ENCODE measurements at regions not wholly inside any gene's neighbourhood (a gene's known extent, or its start where the extent isn't known, plus 50 kb on each side); places are given as distances from the start of the nearest gene placed in this dataset.

DNA sequence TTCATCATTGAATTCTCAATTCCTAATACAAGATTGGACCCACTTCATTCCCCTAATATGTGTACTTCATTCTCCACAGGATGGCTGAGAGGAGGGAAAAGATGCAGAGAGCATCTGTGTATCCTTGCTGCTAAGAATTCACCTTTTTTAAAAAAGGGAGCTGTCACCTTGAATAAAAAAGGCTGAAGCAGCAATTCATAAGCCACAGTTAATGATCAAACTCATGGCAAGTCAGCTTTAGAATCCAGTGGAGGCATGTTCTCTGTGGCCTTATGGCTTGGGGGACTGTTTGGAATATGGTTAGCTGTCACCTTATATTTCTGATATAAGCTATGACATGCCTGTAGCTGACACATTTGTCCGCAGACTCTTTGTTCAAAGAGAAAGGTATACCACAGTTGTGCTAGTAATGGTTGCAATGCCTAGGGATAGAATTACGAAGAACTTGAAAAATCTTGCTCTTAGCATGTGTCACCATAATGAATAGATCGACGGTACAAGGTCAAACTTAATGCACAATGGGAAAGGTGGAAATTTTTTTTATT lies 256.8 kb upstream of the TNC start:
- 90% methylated on average over 4 of the region's 4 CpGs for WGBS
- Histone ChIP-seq H3K27ac (ENCODE audit: low read depth in 1 of 2, low read length in 1 of 2) (no peak overlapping the region), H3K36me3 (ENCODE audit: control insufficient read depth in 2 of 2, insufficient read depth in 2 of 2, low read length in 1 of 2) (no peaks in the 10 kb centered on the region), H3K4me3 (ENCODE audit: low read length in 2 of 2) (no peak overlapping the region), H3K9me3 (ENCODE audit: control insufficient read depth in 2 of 2, insufficient read depth in 1 of 2, low read length in 1 of 2) (no peaks in the 10 kb centered on the region), H3K4me1 (ENCODE audit: control insufficient read depth in 2 of 2, insufficient read depth in 2 of 2, low read length in 2 of 2) (no peaks in the 10 kb centered on the region), H3K27me3 (ENCODE audit: control insufficient read depth in 2 of 2, insufficient read depth in 1 of 2, low read length in 1 of 2) (no peaks in the 10 kb centered on the region)
- DNase-seq (ENCODE audit: low read depth in 6 of 9, low spot score in 9 of 9), result peak in 1 of 9 donors; percentile 3

DNA sequence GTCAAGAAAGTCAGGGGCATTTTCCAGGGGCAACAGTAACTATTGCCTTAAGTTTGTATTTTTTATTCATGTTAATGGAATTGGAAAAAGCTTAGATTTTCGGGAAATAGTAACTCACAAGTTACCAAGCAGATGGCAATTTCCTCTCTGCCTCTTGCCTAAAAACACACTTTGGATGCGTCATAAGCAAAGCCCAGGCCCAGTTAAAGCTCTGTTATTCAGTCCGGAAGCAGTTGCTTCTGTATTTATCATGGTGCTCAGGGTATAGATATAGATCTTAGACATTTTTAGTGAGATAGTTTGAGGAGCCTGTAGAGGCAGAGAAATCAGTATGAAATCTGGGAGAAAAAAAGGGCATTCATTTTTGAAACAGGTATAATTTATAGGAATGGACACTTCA lies 260.3 kb upstream of the TNC start:
- no peak overlapping the region for H3K27ac ChIP-seq (ENCODE audit: low read depth in 1 of 2, low read length in 1 of 2)
- no peak overlapping the region for H3K4me3 ChIP-seq (ENCODE audit: low read length in 2 of 2)
- no peaks in the 10 kb centered on the region for H3K36me3 ChIP-seq (ENCODE audit: control insufficient read depth in 2 of 2, insufficient read depth in 2 of 2, low read length in 1 of 2)
- no peaks in the 10 kb centered on the region for H3K27me3 ChIP-seq (ENCODE audit: control insufficient read depth in 2 of 2, insufficient read depth in 1 of 2, low read length in 1 of 2)
- DNase-seq (ENCODE audit: low read depth in 6 of 9, low spot score in 9 of 9), result no peak
- no peaks in the 10 kb centered on the region for H3K9me3 ChIP-seq (ENCODE audit: control insufficient read depth in 2 of 2, insufficient read depth in 1 of 2, low read length in 1 of 2)
- H3K4me1 ChIP-seq (ENCODE audit: control insufficient read depth in 2 of 2, insufficient read depth in 2 of 2, low read length in 2 of 2), result no peaks in the 10 kb centered on the region
- WGBS, result 98% methylated on average over 3 of the region's 3 CpGs

DNA sequence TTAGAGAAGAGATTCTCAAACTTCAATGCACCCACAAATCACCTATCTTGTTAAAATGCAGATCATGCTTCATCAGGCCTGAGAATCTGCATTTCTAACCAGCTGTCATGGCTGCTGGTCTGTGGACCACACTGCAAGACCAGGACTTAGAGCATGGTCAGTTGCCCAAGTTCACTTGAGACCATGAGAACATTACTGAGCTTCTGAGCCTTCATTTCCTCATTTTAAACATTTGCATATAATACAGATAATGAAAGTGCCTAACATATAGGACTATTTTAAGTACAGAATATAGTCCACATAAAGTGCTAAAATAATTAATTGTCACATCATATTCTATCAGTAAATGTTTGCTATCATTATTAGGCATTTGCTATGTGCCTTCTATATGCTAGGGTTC lies 260.8 kb upstream of the TNC start:
- no peaks in the 10 kb centered on the region for H3K27me3 ChIP-seq (ENCODE audit: control insufficient read depth in 2 of 2, insufficient read depth in 1 of 2, low read length in 1 of 2)
- H3K27ac ChIP-seq (ENCODE audit: low read depth in 1 of 2, low read length in 1 of 2), result no peak overlapping the region
- H3K9me3 ChIP-seq (ENCODE audit: control insufficient read depth in 2 of 2, insufficient read depth in 1 of 2, low read length in 1 of 2), result no peaks in the 10 kb centered on the region
- H3K36me3 ChIP-seq (ENCODE audit: control insufficient read depth in 2 of 2, insufficient read depth in 2 of 2, low read length in 1 of 2), result no peaks in the 10 kb centered on the region
- no peaks in the 10 kb centered on the region for H3K4me1 ChIP-seq (ENCODE audit: control insufficient read depth in 2 of 2, insufficient read depth in 2 of 2, low read length in 2 of 2)
- H3K4me3 ChIP-seq (ENCODE audit: low read length in 2 of 2), result no peak overlapping the region
- no peak for DNase-seq (ENCODE audit: low read depth in 6 of 9, low spot score in 9 of 9)

DNA sequence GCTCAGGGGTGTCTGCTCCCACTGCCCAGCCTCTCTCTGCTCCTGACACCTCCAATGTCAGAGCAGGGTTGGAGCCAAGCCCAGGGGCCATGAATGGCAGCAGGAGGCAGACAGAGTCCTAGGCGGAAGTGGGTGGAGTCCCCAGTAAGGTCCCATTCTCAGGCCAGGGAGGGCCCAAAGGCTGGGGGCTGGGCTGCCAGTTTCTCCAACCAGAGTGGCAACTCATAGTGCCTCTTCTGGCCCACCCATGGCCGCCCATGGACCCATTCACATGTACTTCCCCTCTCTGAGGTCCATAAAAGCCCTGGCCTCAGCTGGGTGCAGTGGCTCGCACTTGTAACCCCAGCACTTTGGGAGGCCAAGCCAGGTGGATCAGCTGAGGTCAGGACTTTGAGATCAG lies 261.8 kb upstream of the TNC start:
- no peaks in the 10 kb centered on the region for H3K36me3 ChIP-seq (ENCODE audit: control insufficient read depth in 2 of 2, insufficient read depth in 2 of 2, low read length in 1 of 2)
- no peaks in the 10 kb centered on the region for H3K9me3 ChIP-seq (ENCODE audit: control insufficient read depth in 2 of 2, insufficient read depth in 1 of 2, low read length in 1 of 2)
- DNase-seq (ENCODE audit: low read depth in 6 of 9, low spot score in 9 of 9), result no peak
- H3K27ac ChIP-seq (ENCODE audit: low read depth in 1 of 2, low read length in 1 of 2), result no peak overlapping the region
- no peak overlapping the region for H3K4me3 ChIP-seq (ENCODE audit: low read length in 2 of 2)
- no peaks in the 10 kb centered on the region for H3K27me3 ChIP-seq (ENCODE audit: control insufficient read depth in 2 of 2, insufficient read depth in 1 of 2, low read length in 1 of 2)
- WGBS, result 87% methylated on average over 3 of the region's 3 CpGs
- H3K4me1 ChIP-seq (ENCODE audit: control insufficient read depth in 2 of 2, insufficient read depth in 2 of 2, low read length in 2 of 2), result no peaks in the 10 kb centered on the region

DNA sequence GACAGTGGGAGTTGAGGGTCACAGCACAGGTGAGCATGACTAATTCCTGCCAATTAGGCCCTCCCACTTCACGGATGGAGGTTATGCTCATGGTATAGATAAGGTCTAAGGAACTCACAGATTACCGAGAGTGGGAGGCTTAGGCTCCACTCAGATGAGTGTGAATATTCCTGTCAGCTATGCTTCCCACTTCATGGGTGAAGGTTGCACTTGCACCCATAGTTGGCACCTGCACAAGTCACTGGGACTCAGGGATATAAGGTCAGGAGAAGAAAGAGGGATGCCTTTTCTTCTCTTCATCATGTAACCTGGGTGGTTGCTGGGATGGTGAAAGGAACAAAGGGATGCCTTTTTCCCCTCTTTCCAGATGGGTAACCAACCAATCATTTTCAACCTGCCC lies 264.9 kb upstream of the TNC start:
- no peaks in the 10 kb centered on the region for H3K36me3 ChIP-seq (ENCODE audit: control insufficient read depth in 2 of 2, insufficient read depth in 2 of 2, low read length in 1 of 2)
- DNase-seq (ENCODE audit: low read depth in 6 of 9, low spot score in 9 of 9), result no peak
- no peaks in the 10 kb centered on the region for H3K27me3 ChIP-seq (ENCODE audit: control insufficient read depth in 2 of 2, insufficient read depth in 1 of 2, low read length in 1 of 2)
- H3K4me3 ChIP-seq (ENCODE audit: low read length in 2 of 2), result no peak overlapping the region
- H3K9me3 ChIP-seq (ENCODE audit: control insufficient read depth in 2 of 2, insufficient read depth in 1 of 2, low read length in 1 of 2), result no peaks in the 10 kb centered on the region
- H3K27ac ChIP-seq (ENCODE audit: low read depth in 1 of 2, low read length in 1 of 2), result no peak overlapping the region
- no peaks in the 10 kb centered on the region for H3K4me1 ChIP-seq (ENCODE audit: control insufficient read depth in 2 of 2, insufficient read depth in 2 of 2, low read length in 2 of 2)
- WGBS, result 93% methylated on average over 2 of the region's 2 CpGs

DNA sequence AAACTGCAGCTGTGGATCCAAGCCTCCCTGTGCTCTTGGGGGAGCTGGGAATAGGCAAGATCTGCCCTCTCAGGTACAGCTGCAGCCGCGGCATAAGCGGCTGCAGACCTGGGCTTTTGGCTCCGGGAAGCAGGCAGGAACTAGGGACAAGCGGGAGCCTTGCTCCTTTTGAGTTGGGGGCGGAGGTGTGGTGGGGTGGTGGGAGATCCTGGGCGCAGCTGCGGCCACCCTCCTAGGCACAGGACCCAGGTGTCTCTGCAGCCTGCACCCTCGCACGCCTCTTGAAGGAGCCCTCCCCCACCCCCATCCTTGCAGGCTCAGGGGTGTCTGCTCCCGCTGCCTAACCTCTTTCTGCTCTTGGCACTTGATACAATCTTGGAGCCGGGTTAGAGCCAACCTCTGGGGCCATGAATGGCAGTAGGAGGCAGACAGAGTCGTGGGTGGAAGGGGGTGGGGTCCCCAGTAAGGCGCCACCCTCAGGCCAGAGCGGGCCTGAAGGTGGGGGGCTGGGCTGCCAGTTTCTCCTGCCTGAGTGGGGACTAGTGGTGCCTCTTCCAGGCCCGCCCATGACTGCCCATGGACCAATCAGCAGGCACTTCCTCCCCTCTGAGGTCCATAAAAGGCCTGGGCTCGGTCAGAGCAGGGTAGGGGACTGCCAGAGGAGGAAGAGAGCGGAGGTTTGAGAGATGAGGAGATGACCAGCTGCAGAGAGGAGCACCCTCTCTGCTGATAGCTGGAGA lies 267.6 kb upstream of the TNC start:
- DNase-seq (ENCODE audit: low read depth in 6 of 9, low spot score in 9 of 9), result no peak
- Histone ChIP-seq H3K27ac (ENCODE audit: low read depth in 1 of 2, low read length in 1 of 2) (no peak overlapping the region), H3K4me1 (ENCODE audit: control insufficient read depth in 2 of 2, insufficient read depth in 2 of 2, low read length in 2 of 2) (no peaks in the 10 kb centered on the region), H3K9me3 (ENCODE audit: control insufficient read depth in 2 of 2, insufficient read depth in 1 of 2, low read length in 1 of 2) (no peaks in the 10 kb centered on the region), H3K4me3 (ENCODE audit: low read length in 2 of 2) (no peak overlapping the region), H3K27me3 (ENCODE audit: control insufficient read depth in 2 of 2, insufficient read depth in 1 of 2, low read length in 1 of 2) (no peaks in the 10 kb centered on the region), H3K36me3 (ENCODE audit: control insufficient read depth in 2 of 2, insufficient read depth in 2 of 2, low read length in 1 of 2) (no peaks in the 10 kb centered on the region)
- WGBS, result 89% methylated on average over 18 of the region's 18 CpGs

DNA sequence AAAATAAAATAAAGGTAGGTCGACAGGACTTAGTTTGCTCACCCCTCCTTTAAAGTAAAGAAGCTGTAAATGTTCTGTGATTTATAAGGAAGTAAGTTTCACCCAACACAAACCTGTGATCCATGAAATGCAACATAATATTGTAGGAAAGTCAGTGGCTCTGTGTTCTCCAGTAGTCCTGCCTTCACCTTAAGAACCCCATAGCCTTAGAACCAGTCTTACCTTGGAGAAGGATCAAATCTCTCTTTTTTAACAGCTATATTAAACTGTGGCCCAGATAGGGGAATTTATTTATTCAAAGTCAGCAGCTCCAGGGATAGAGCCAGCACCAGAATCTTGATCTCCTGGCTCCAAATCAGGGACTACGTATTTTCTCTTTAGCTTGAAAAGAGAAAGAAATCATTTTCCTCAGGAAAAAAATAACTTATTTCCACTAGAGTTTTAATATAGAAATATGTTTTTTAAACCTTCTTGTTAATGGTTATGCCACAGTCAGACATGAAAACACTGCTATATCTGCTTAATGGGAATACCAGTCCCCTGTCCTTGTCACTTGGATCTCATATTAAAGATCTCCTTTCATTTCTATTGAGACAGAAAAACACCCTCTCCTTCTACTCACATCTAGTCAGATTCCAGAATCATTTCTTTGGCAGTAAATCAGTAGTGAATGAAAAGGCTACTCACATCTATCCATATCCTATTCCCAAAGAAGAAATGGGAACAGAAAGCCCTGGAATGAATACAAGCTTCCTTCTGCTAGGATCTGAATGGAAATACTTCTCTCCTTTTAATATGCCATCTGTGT lies 269.2 kb upstream of the TNC start:
- no peak for DNase-seq (ENCODE audit: low read depth in 6 of 9, low spot score in 9 of 9)
- H3K27ac ChIP-seq (ENCODE audit: low read depth in 1 of 2, low read length in 1 of 2), result no peak overlapping the region
- H3K4me1 ChIP-seq (ENCODE audit: control insufficient read depth in 2 of 2, insufficient read depth in 2 of 2, low read length in 2 of 2), result no peaks in the 10 kb centered on the region
- H3K4me3 ChIP-seq (ENCODE audit: low read length in 2 of 2), result no peak overlapping the region
- H3K27me3 ChIP-seq (ENCODE audit: control insufficient read depth in 2 of 2, insufficient read depth in 1 of 2, low read length in 1 of 2), result no peaks in the 10 kb centered on the region
- no peaks in the 10 kb centered on the region for H3K9me3 ChIP-seq (ENCODE audit: control insufficient read depth in 2 of 2, insufficient read depth in 1 of 2, low read length in 1 of 2)
- no peaks in the 10 kb centered on the region for H3K36me3 ChIP-seq (ENCODE audit: control insufficient read depth in 2 of 2, insufficient read depth in 2 of 2, low read length in 1 of 2)
- WGBS, result 42% methylated on average over 2 of the region's 2 CpGs

DNA sequence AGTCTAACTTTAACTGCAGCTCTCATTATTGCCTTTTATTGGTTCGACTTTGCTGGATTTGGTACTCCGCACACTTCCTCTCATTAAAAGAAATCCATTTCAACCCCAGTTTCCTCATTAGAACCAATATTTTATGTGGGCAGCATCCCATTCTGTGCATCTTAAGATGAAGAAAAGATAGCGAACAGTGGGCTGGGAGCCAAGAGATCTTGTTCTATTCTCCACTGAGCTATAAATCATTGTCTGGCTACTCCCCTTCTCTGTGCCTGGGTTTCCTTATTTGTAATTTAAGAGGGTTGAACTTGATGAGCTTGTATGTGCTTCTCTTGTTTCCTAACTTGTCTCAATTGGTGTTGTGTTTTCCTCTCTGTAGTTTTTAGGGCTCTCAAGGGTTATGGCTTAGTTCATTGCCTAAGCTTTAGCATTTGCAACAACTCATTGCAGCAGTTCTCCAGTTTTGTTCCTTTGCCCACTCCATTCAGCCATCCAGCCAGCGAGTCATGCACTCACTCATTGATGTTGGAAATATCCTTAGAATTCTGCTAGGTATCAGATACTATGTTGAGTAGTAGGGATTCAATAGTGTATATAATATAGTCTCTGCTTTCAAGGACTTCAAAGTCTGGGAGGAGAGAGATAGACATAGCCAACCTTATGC lies 273.3 kb upstream of the TNC start:
- Histone ChIP-seq H3K36me3 (ENCODE audit: control insufficient read depth in 2 of 2, insufficient read depth in 2 of 2, low read length in 1 of 2) (no peaks in the 10 kb centered on the region), H3K4me1 (ENCODE audit: control insufficient read depth in 2 of 2, insufficient read depth in 2 of 2, low read length in 2 of 2) (no peaks in the 10 kb centered on the region), H3K27me3 (ENCODE audit: control insufficient read depth in 2 of 2, insufficient read depth in 1 of 2, low read length in 1 of 2) (no peaks in the 10 kb centered on the region), H3K27ac (ENCODE audit: low read depth in 1 of 2, low read length in 1 of 2) (no peak overlapping the region), H3K4me3 (ENCODE audit: low read length in 2 of 2) (no peak overlapping the region), H3K9me3 (ENCODE audit: control insufficient read depth in 2 of 2, insufficient read depth in 1 of 2, low read length in 1 of 2) (no peaks in the 10 kb centered on the region)
- no peak for DNase-seq (ENCODE audit: low read depth in 6 of 9, low spot score in 9 of 9)
- WGBS, result 88% methylated on average over 4 of the region's 4 CpGs
